Heart left ventricle (tissue), 13 donors: ENCODE measurements at regions not wholly inside any gene's neighbourhood (a gene's known extent, or its start where the extent isn't known, plus 50 kb on each side); places are given as distances from the start of the nearest gene placed in this dataset.

Experiments used
- CTCF ChIP-seq, 12 donors: fragments of 200-600 bp; sonication (generic) in 4 of 12; IDR thresholded peaks; one replicate each; pipeline versions ENCODE4 v1.5.0 to v1.8.0; 2018 to 2022; ENCODE audit warnings: antibody characterized with exemption in 12 of 12, mild to moderate bottlenecking in 5 of 12
- POLR2A ChIP-seq, 2 donors: fragments of 450-650 bp; IDR thresholded peaks; one replicate each; pipeline ENCODE4 v1.6.1; 2017; ENCODE audit warnings: antibody characterized with exemption in 2 of 2, mild to moderate bottlenecking in 2 of 2, moderate library complexity in 2 of 2
- donor health status: ischemic (EF 13 %, LVEDD 7.1; RV severe dilation, severe dysfunction).
- donor health status: DM: no; HTN: yes; CAD: no.
- donor health status: DM: no; HTN: no; CAD: no.
- donor health status: ischemic (EF 25% LVEDD 6.9; RV normal size, moderate dysfunction).
- donor health status: ischemic (EF 25% LVEDD 5.7; RV mildly dilated, moderate dysfunction).
- donor health status: ischemic (EF 35%, LVEDD 5.7; RV mildly dilated, moderate dysfunction).
- donor health status: nonischemic (EF 11% LVEDD 7.7; RV severe dilation, severe dysfunction).
- donor health status: DM: yes; HTN: yes; CAD: no.
- donor health status: PGD.
- donor health status: ischemic (EF 29% LVEDD 5.4; RV normal size, mild dysfunction).
- donor health status: nonischemic (EF 23%, LVEDD 6.1; RV moderate dilation, normal function).

DNA sequence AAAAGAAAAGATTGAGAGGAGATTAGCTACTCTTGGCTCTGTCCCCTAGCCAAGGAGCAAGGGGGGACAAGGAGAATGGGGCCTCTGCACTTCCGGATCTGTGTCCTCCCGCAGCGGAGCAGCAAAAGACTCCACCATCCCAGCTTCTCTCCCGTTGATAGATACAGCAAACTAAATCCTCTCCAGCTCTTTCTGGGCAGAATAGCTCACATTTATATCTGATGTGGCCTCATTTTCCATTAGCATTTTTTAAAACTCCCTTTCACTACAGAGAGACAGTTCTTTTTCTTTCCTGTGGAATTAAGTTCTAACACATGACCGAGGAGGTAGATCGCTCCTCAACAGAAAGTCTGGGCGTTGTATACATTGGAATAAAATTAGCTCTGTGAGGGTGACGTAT, 260.9 kb upstream of the SOX4 start:
- TF ChIP-seq POLR2A (IDR thresholded peaks at IDR 0.05) (no peak), CTCF (IDR thresholded peaks at IDR 0.05) (no peak)
